ENCODE measurements at regions not wholly inside any gene's neighbourhood (a gene's known extent, or its start where the extent isn't known, plus 50 kb on each side); places are given as distances from the start of the nearest gene placed in this dataset.

DNA sequence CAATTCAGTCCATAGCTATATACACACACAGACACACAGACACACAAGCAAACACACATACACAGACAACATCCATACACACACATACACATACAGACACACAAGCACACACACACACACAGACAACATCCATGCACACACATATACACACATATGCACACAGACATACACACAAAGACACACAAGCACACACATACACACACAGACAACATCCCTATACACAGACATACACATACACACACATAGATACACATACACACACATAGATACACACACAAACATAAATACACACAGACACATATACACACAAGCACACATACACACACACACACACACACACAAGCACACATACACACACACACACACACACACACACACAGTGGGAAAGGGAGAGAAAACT lies 254.8 kb downstream of the VRK1 start:
- H3K27ac ChIP-seq = no peak overlapping the region
- TF ChIP-seq, protein P1, sequence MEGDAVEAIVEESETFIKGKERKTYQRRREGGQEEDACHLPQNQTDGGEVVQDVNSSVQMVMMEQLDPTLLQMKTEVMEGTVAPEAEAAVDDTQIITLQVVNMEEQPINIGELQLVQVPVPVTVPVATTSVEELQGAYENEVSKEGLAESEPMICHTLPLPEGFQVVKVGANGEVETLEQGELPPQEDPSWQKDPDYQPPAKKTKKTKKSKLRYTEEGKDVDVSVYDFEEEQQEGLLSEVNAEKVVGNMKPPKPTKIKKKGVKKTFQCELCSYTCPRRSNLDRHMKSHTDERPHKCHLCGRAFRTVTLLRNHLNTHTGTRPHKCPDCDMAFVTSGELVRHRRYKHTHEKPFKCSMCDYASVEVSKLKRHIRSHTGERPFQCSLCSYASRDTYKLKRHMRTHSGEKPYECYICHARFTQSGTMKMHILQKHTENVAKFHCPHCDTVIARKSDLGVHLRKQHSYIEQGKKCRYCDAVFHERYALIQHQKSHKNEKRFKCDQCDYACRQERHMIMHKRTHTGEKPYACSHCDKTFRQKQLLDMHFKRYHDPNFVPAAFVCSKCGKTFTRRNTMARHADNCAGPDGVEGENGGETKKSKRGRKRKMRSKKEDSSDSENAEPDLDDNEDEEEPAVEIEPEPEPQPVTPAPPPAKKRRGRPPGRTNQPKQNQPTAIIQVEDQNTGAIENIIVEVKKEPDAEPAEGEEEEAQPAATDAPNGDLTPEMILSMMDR (conservative IDR thresholded peaks at IDR 0.05) = no peak

DNA sequence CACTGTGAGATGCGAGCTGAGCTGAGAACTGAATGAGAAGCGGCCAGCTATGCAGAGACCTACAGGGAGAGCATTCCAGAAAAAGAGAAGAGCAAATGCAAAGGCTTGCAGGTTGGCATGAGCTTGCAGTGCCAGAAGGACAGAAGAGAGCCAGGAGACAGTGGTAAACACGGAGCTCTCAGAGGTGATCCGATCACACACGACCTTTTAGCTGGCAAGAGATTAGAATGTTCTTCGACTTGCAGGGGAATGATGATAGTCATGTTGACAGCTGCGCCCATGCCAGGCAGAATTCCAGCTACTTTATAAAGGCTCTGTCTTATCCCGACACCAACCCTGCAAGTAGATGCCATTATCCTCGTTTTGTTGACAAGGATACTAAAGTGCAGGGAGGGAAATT lies 256.8 kb downstream of the VRK1 start:
- TF ChIP-seq, protein P1 (conservative IDR thresholded peaks at IDR 0.05) = no peak
- H3K27ac ChIP-seq = no peak overlapping the region

DNA sequence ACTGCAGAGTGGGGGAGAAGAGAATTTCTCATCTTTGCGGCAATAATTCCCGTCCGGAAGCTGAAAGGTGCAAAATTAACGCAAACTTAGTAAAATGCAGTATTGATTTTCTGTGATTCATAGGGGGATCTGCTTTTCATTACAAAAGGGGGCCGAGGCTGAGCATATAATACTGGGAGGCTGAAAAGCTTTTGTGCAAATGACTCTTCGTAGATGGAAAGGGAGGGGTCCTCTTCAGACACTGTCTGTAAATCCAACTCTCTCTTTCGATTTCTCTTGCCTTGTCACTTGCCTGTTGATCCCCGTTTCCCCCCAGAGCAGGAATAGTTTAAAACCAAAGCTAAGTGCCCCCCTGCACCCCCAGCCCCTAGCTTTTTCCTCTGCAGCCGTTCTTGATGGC lies 258.2 kb downstream of the VRK1 start:
- no peak overlapping the region for H3K27ac ChIP-seq
- TF ChIP-seq, protein P1 (conservative IDR thresholded peaks at IDR 0.05) = no peak

DNA sequence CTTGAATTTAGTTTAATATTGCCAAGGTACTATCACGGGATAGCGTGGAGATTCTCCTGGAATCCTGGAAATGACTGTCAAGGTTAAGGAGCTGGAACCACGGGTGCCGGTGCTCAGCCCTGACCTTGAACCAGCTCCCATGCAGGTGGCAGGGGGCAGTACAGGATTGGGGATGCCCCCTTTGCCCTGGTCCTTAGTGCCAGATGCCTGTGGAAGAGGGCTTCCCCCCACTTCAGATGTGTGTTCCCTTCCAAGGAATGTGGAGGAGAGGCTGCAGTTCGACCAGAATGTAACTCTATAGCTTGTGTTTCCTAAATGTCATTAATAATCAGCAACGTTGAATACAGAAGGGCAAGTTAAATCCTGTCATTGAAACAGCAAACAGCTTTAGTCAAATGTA lies 258.9 kb downstream of the VRK1 start:
- TF ChIP-seq, protein P1 (conservative IDR thresholded peaks at IDR 0.05) = no peak
- no peak overlapping the region for H3K27ac ChIP-seq

DNA sequence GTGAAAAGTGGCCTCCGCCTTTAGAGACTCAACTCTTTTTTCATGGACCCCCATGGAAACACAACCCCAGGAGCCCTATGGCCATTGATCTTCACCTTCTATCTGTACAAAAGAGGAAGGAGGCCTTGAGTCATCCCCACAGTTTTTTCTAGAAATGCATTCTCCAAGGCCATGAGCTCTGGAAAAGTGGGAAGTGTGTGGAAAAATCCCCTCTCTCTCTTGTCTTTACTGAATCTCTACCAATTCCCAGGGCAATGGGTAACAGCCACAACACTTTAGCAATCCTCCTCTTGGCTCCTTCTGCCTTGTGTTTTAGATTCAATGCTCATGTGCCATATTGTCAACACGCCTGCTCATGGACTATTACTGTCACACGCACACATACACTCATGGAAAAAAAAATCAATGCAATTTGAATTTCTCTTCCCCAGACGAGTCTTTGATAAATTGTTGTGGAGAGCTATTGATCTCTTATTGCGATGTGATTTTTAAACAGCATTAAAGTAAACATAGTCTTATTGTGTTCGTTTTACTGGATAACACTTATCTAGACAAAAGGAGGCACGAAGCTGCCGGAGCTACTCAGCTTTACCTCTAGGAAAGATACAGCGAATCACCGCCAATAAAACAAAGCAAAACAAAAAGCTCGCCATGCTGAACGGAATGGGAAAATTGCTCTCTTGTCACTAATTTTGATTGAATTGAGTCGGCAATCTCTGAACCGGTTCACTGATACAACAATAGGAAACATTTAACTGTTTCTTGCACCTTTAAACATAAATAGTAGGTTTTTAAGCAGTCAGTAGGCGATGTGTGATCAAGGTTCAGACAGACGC lies 260.3 kb downstream of the VRK1 start:
- H3K27ac ChIP-seq = no peak overlapping the region
- TF ChIP-seq, protein P1 (conservative IDR thresholded peaks at IDR 0.05) = no peak

DNA sequence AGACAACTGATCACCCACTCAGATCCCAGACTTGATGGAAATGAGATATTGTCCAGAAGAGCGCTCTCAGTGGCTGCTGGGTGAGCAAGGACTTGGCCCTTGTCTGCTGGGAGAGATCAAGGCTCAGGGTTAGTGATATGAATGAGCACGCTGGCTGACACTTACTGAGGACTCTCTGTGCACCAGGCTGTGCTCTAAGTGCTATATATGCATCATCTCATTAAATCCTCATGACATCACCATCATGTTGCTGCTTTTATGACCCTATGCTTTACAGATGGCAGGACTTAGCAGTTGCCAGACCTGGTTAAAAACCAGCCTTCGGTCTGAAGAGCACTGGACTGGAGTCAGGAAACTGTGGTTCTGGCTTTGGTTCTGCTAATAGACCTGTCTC lies 260.9 kb downstream of the VRK1 start:
- no peak overlapping the region for H3K27ac ChIP-seq
- TF ChIP-seq, protein P1 (conservative IDR thresholded peaks at IDR 0.05) = no peak

DNA sequence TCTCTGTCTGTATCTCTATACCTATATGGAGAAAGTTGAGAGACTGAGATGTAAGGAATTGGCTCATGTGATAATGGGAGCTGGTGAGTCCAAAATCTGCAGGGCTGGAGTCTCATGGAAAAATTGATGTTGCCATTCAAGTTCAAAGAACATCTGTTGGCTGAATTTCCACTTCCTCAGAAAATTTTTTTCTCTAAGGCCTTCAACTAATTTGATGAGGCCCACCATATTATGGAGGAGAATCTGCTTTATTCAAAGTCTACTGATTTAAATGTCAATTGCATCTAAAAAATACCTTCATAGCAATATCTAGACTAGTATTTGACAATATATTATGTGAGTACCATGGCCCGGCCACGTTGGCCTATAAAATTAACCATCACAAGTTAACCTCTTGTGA lies 261.4 kb downstream of the VRK1 start:
- H3K27ac ChIP-seq = no peak overlapping the region
- TF ChIP-seq, protein P1 (conservative IDR thresholded peaks at IDR 0.05) = no peak
